IMR-90 (cell line): ENCODE measurements at regions not wholly inside any gene's neighbourhood (a gene's known extent, or its start where the extent isn't known, plus 50 kb on each side); places are given as distances from the start of the nearest gene placed in this dataset.

ENCODE experiments used
- ATAC-seq: fragments of 200-7000 bp; cut with Tn5 transposase; 2 replicates; pipeline ENCODE4 v1.9.1; 2020; ENCODE audit warnings: low read depth, mild to moderate bottlenecking, moderate library complexity
- BruUV-seq: library from RNA; stranded (reverse); fragments of 400-500 nt; replicated peaks from 2 replicates; lab custom pipeline; 2021; lab: Mats Ljungman, UMichigan
- CTCF ChIA-PET: fragments of 300-600 bp; formaldehyde crosslinking; extraction: SDS; loops from one replicate; lab custom pipeline; 2021; ENCODE audit warnings: antibody characterized with exemption; lab: Yijun Ruan, JAX
- POLR2A ChIA-PET: fragments of 300-600 bp; sonication (Branson Sonifier 250); formaldehyde crosslinking; loops from one replicate; lab custom pipeline; 2022; ENCODE audit warnings: antibody characterized with exemption; ENCODE audit not compliant: unreplicated experiment; lab: Charles Lee
- DNase-seq: peaks from one replicate; pipeline ENCODE4 v3.0.0; 2013
- H2AFZ ChIP-seq: replicated peaks from 2 replicates; pipeline ENCODE3; 2013; ENCODE audit warnings: low read length, mild to moderate bottlenecking; ENCODE audit not compliant: poor library complexity
- H2AK5ac ChIP-seq: 2 replicates; pipeline ENCODE4 v1.6.1; 2013; ENCODE audit warnings: low read depth, low read length, inconsistent platforms
- H2AK9ac ChIP-seq: replicated peaks from 2 replicates; pipeline ENCODE3; 2013; ENCODE audit warnings: mild to moderate bottlenecking, low read depth, low read length, moderate library complexity; ENCODE audit not compliant: poor library complexity
- H2BK120ac ChIP-seq: 2 replicates; pipeline ENCODE4 v1.6.1; 2013; ENCODE audit warnings: low read depth, low read length, inconsistent platforms
- H2BK15ac ChIP-seq: 3 replicates; pipeline ENCODE4 v1.6.1; 2013; ENCODE audit warnings: low read depth, low read length, inconsistent platforms
- H2BK20ac ChIP-seq: 2 replicates; pipeline ENCODE4 v1.6.1; 2013; ENCODE audit warnings: low read depth, mild to moderate bottlenecking, inconsistent platforms, low read length, moderate library complexity
- H2BK5ac ChIP-seq: 2 replicates; pipeline ENCODE4 v1.6.1; 2013; ENCODE audit warnings: mild to moderate bottlenecking, low read depth, low read length, inconsistent platforms; ENCODE audit not compliant: poor library complexity, severe bottlenecking
- H3K14ac ChIP-seq: replicated peaks from 2 replicates; pipeline ENCODE4 v1.6.1; 2013; ENCODE audit warnings: low read depth, low read length, inconsistent platforms
- H3K18ac ChIP-seq: 2 replicates; pipeline ENCODE4 v1.6.1; 2013; ENCODE audit warnings: low read depth, low read length, control low read depth
- H3K23ac ChIP-seq: 2 replicates; pipeline ENCODE4 v1.6.1; 2013; ENCODE audit warnings: low read depth, low read length, inconsistent platforms
- H3K27ac ChIP-seq: 2 replicates; pipeline ENCODE4 v1.5.1; 2013; ENCODE audit warnings: mild to moderate bottlenecking, control low read depth, low read length; ENCODE audit not compliant: insufficient read depth
- H3K27me3 ChIP-seq: 2 replicates; pipeline ENCODE4 v1.6.1; 2013; ENCODE audit warnings: low read length; ENCODE audit not compliant: control insufficient read depth, insufficient read depth
- H3K36me3 ChIP-seq: 2 replicates; pipeline ENCODE4 v1.6.1; 2013; ENCODE audit warnings: low read length, mixed read lengths; ENCODE audit not compliant: control insufficient read depth, insufficient read depth
- H3K4ac ChIP-seq: 2 replicates; pipeline ENCODE4 v1.6.1; 2013; ENCODE audit warnings: low read depth, low read length, inconsistent platforms
- H3K4me1 ChIP-seq: 2 replicates; pipeline ENCODE4 v1.6.1; 2013; ENCODE audit warnings: low read length, mixed read lengths; ENCODE audit not compliant: control insufficient read depth, insufficient read depth
- H3K4me2 ChIP-seq: 2 replicates; pipeline ENCODE4 v1.6.1; 2013; ENCODE audit warnings: low read depth, mild to moderate bottlenecking, control low read depth, low read length, moderate library complexity
- H3K4me3 ChIP-seq: 2 replicates; pipeline ENCODE4 v1.5.1; 2013; ENCODE audit warnings: low read depth, mild to moderate bottlenecking, control low read depth, low read length, moderate library complexity; ENCODE audit not compliant: insufficient read depth
- H3K56ac ChIP-seq: 2 replicates; pipeline ENCODE4 v1.6.1; 2013; ENCODE audit warnings: low read length, inconsistent platforms; ENCODE audit not compliant: insufficient read depth; ENCODE audit errors: extremely low read depth
- H3K79me1 ChIP-seq, 2 experiments: 2 replicates each; pipeline ENCODE4 v1.6.1; 2013; ENCODE audit warnings: low read length in 2 of 2, inconsistent platforms in 1 of 2, low read depth in 1 of 2
- H3K9ac ChIP-seq: 2 replicates; pipeline ENCODE4 v1.6.1; 2013; ENCODE audit warnings: low read depth, low read length, control low read depth
- H3K9me1 ChIP-seq: 2 replicates; pipeline ENCODE4 v1.6.1; 2013; ENCODE audit warnings: low read length, inconsistent platforms; ENCODE audit not compliant: insufficient read depth
- H3K9me3 ChIP-seq: 2 replicates; pipeline ENCODE4 v1.6.1; 2013; ENCODE audit warnings: low read length; ENCODE audit not compliant: control insufficient read depth, insufficient read depth
- H4K20me1 ChIP-seq: 2 replicates; pipeline ENCODE4 v1.6.1; 2013; ENCODE audit warnings: low read length, inconsistent platforms; ENCODE audit not compliant: insufficient read depth
- H4K5ac ChIP-seq: 2 replicates; pipeline ENCODE4 v1.6.1; 2013; ENCODE audit warnings: mild to moderate bottlenecking, low read depth, low read length, control low read depth
- H4K8ac ChIP-seq, 2 experiments: 2 replicates each; pipeline ENCODE4 v1.6.1; 2013; ENCODE audit warnings: low read depth in 2 of 2, low read length in 2 of 2, control low read depth in 1 of 2, inconsistent platforms in 1 of 2
- H4K91ac ChIP-seq: 2 replicates; pipeline ENCODE4 v1.6.1; 2013; ENCODE audit warnings: low read depth, low read length, inconsistent platforms; ENCODE audit not compliant: insufficient read depth
- BHLHE40 ChIP-seq: fragments of 150-350 bp; IDR thresholded peaks from 2 replicates; pipeline ENCODE4 v1.6.1; 2016; ENCODE audit warnings: mild to moderate bottlenecking, low read depth, low read length
- CEBPB ChIP-seq: IDR thresholded peaks from 2 replicates; pipeline ENCODE4 v1.6.1; 2012; ENCODE audit warnings: low read depth, low read length, improper control_type of control experiment
- POLR2A ChIP-seq: IDR thresholded peaks from 2 replicates; pipeline ENCODE4 v1.6.1; 2012; ENCODE audit warnings: mild to moderate bottlenecking, low read depth, low read length
- RCOR1 ChIP-seq: IDR thresholded peaks from 2 replicates; pipeline ENCODE4 v1.6.1; 2012; ENCODE audit warnings: mild to moderate bottlenecking, low read length, improper control_type of control experiment; ENCODE audit not compliant: insufficient replicate concordance
- RFX5 ChIP-seq: IDR thresholded peaks from 2 replicates; pipeline ENCODE4 v1.8.0; 2012; ENCODE audit warnings: low read depth, mild to moderate bottlenecking, low read length, moderate library complexity
- SMC3 ChIP-seq: fragments of 150-350 bp; IDR thresholded peaks from 2 replicates; pipeline ENCODE4 v1.6.1; 2016; ENCODE audit warnings: low read depth, mild to moderate bottlenecking, antibody characterized with exemption, low read length, moderate library complexity
- WGBS, 2 experiments: methylation state at CpG; one replicate each; pipeline versions ENCODE4 v1.1.5 to v1.1.7; 2013; ENCODE audit warnings: missing lambda C conversion rate in 2 of 2; ENCODE audit not compliant: insufficient read length in 1 of 2; ENCODE audit errors: extremely low coverage in 2 of 2; 5-methylcytosine and 5-hydroxymethylcytosine counted together
- dilution Hi-C: fragments of 300-500 bp; cut with HindIII; formaldehyde crosslinking; loops from one replicate; pipeline ENCODE4 v1.14.3; 2018; ENCODE audit warnings: low sequenced_read_pairs; ENCODE audit not compliant: unreplicated experiment
- in situ Hi-C: fragments of 300-500 bp; cut with MboI; formaldehyde crosslinking; loops from 3 replicates; pipeline ENCODE4 v1.14.3; 2019; ENCODE audit warnings: low sequenced_read_pairs, inconsistent platforms, mixed read lengths
- intact Hi-C: fragments of 100-400 bp; cut with micrococcal nuclease; formaldehyde crosslinking; loops from 2 replicates; pipeline ENCODE4 v1.10.0; 2022
- TF ChIP-seq, protein P1 (sequence below): fragments of 150-350 bp; IDR thresholded peaks from 2 replicates; pipeline ENCODE4 v1.6.1; 2017; ENCODE audit warnings: mild to moderate bottlenecking, antibody characterized with exemption, low read length, low read depth
- TF ChIP-seq, protein P2 (sequence below): fragments of 150-350 bp; IDR thresholded peaks from 2 replicates; pipeline ENCODE4 v1.6.1; 2016; ENCODE audit warnings: low read depth, mild to moderate bottlenecking, low read length, moderate library complexity, borderline replicate concordance
- TF ChIP-seq, protein P3 (sequence below): conservative IDR thresholded peaks from 2 replicates; pipeline ENCODE4 v1.5.1; 2012; ENCODE audit warnings: mild to moderate bottlenecking, low read depth, low read length, improper control_type of control experiment

DNA sequence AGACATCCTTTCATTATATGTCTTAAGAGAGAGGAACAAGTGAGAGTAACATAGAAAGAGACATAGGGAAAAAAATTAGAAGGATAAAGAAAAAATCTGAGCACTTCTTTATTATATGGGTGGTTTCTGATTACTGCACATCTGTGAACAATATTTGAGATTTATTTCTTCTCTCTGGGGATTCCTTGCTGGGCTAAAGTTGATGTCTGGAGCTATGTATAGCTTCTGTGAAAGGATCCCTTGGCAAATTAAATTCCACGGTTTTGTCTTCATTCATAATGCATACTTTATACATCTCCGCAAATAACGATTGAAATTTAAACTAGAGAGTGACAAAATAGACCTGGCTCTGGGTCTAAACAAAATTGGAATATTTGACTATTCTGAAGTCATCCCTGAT, 232.2 kb upstream of the CTBP2 start:
- Histone ChIP-seq H3K27me3 (no peaks in the 10 kb centered on the region), H3K23ac (no peak overlapping the region), H2BK120ac (no peak overlapping the region), H3K18ac (no peak overlapping the region), H3K27ac (no peak overlapping the region), H4K20me1 (no peaks in the 10 kb centered on the region), H2BK5ac (no peak overlapping the region), H2AK5ac (no peak overlapping the region), H2AK9ac (no peak overlapping the region), H3K9ac (no peak overlapping the region), H4K91ac (no peak overlapping the region), H3K4me3 (no peak overlapping the region), H3K14ac (no peak overlapping the region), H3K56ac (no peak overlapping the region), H3K36me3 (no peaks in the 10 kb centered on the region), H2BK20ac (no peak overlapping the region), H2BK15ac (no peak overlapping the region), H3K4me2 (no peak overlapping the region), H3K4ac (no peak overlapping the region), H2AFZ (no peak overlapping the region), H3K79me1 (no peaks in the 10 kb centered on the region), H4K8ac (no peak overlapping the region), H3K4me1 (no peaks in the 10 kb centered on the region), H3K9me1 (no peaks in the 10 kb centered on the region), H4K5ac (no peak overlapping the region), H3K9me3 (no peaks in the 10 kb centered on the region)
- no peak for DNase-seq
- in situ Hi-C loops (no loop called here), dilution Hi-C loops (no loop called here), intact Hi-C loops (no loop called here)
- ChIA-PET POLR2A (no interaction called here), CTCF (interaction anchor here (0.5 kb wide), 1 partner anchor 18 kb away, joined by 4 read pairs; no protein-coding TSS in a partner anchor)
- WGBS, 2 experiments = no CpG with 5 or more reads among the region's 3 CpGs
- BruUV-seq = no TSS peak
- no peak for TF ChIP-seq RFX5
- TF ChIP-seq CEBPB = no peak
- TF ChIP-seq, protein P1, sequence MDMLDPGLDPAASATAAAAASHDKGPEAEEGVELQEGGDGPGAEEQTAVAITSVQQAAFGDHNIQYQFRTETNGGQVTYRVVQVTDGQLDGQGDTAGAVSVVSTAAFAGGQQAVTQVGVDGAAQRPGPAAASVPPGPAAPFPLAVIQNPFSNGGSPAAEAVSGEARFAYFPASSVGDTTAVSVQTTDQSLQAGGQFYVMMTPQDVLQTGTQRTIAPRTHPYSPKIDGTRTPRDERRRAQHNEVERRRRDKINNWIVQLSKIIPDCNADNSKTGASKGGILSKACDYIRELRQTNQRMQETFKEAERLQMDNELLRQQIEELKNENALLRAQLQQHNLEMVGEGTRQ = no peak
- no peak for TF ChIP-seq SMC3
- TF ChIP-seq RCOR1 = no peak
- TF ChIP-seq BHLHE40 = no peak
- TF ChIP-seq POLR2A = no peak
- TF ChIP-seq, protein P2, sequence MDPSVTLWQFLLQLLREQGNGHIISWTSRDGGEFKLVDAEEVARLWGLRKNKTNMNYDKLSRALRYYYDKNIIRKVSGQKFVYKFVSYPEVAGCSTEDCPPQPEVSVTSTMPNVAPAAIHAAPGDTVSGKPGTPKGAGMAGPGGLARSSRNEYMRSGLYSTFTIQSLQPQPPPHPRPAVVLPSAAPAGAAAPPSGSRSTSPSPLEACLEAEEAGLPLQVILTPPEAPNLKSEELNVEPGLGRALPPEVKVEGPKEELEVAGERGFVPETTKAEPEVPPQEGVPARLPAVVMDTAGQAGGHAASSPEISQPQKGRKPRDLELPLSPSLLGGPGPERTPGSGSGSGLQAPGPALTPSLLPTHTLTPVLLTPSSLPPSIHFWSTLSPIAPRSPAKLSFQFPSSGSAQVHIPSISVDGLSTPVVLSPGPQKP = no peak
- TF ChIP-seq, protein P3, sequence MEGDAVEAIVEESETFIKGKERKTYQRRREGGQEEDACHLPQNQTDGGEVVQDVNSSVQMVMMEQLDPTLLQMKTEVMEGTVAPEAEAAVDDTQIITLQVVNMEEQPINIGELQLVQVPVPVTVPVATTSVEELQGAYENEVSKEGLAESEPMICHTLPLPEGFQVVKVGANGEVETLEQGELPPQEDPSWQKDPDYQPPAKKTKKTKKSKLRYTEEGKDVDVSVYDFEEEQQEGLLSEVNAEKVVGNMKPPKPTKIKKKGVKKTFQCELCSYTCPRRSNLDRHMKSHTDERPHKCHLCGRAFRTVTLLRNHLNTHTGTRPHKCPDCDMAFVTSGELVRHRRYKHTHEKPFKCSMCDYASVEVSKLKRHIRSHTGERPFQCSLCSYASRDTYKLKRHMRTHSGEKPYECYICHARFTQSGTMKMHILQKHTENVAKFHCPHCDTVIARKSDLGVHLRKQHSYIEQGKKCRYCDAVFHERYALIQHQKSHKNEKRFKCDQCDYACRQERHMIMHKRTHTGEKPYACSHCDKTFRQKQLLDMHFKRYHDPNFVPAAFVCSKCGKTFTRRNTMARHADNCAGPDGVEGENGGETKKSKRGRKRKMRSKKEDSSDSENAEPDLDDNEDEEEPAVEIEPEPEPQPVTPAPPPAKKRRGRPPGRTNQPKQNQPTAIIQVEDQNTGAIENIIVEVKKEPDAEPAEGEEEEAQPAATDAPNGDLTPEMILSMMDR = no peak
- ATAC-seq = no peak
